Stomach (tissue), 4 donors: ENCODE measurements at regions not wholly inside any gene's neighbourhood (a gene's known extent, or its start where the extent isn't known, plus 50 kb on each side); places are given as distances from the start of the nearest gene placed in this dataset.
"Not testable (repeated sequence)": the region's sequence is repeated elsewhere in the genome, so short reads cannot be mapped to it uniquely, and the experiment has no call there.

Source experiments
- EP300 ChIP-seq: sonication (generic); formaldehyde crosslinking; IDR thresholded peaks from one replicate; pipeline ENCODE4 v1.6.1; 2017; ENCODE audit warnings: antibody characterized with exemption
- POLR2A ChIP-seq, 4 donors: fragments of 450-650 bp; IDR thresholded peaks; one replicate each; pipeline ENCODE4 v1.6.1; 2016; ENCODE audit warnings: antibody characterized with exemption in 4 of 4, control low read depth in 2 of 4, mild to moderate bottlenecking in 1 of 4, moderate library complexity in 1 of 4
- POLR2AphosphoS5 ChIP-seq, 3 donors: sonication (generic); formaldehyde crosslinking; IDR thresholded peaks; one replicate each; pipeline ENCODE4 v1.6.1; 2016; ENCODE audit warnings: antibody characterized with exemption in 3 of 3
- TF ChIP-seq, protein P1 (sequence below), 7 experiments: fragments of 450-650 bp in 4 of 7; fragments of 200-600 bp in 3 of 7; sonication (generic) in 3 of 7; IDR thresholded peaks; one replicate each; pipeline ENCODE4 v1.5.1; 2016 to 2019; ENCODE audit warnings: antibody characterized with exemption in 7 of 7, control low read depth in 2 of 7, mild to moderate bottlenecking in 1 of 7

- TF ChIP-seq, protein P1, sequence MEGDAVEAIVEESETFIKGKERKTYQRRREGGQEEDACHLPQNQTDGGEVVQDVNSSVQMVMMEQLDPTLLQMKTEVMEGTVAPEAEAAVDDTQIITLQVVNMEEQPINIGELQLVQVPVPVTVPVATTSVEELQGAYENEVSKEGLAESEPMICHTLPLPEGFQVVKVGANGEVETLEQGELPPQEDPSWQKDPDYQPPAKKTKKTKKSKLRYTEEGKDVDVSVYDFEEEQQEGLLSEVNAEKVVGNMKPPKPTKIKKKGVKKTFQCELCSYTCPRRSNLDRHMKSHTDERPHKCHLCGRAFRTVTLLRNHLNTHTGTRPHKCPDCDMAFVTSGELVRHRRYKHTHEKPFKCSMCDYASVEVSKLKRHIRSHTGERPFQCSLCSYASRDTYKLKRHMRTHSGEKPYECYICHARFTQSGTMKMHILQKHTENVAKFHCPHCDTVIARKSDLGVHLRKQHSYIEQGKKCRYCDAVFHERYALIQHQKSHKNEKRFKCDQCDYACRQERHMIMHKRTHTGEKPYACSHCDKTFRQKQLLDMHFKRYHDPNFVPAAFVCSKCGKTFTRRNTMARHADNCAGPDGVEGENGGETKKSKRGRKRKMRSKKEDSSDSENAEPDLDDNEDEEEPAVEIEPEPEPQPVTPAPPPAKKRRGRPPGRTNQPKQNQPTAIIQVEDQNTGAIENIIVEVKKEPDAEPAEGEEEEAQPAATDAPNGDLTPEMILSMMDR (IDR thresholded peaks at IDR 0.05) = not testable (repeated sequence)
- not testable (repeated sequence) for TF ChIP-seq POLR2A (IDR thresholded peaks at IDR 0.05); POLR2AphosphoS5 (IDR thresholded peaks at IDR 0.05); EP300
These were observed 71.6 kb downstream of the UBQLN2 start for GRCh38 chrX:56635060-56635459.
